Body of pancreas (tissue), 4 donors: ENCODE measurements at regions not wholly inside any gene's neighbourhood (a gene's known extent, or its start where the extent isn't known, plus 50 kb on each side); places are given as distances from the start of the nearest gene placed in this dataset.

ENCODE experiments used
- CTCF ChIP-seq, 7 experiments: fragments of 450-650 bp in 4 of 7; fragments of 200-600 bp in 3 of 7; sonication (generic) in 3 of 7; IDR thresholded peaks; one replicate each; pipeline ENCODE4 v1.5.1; 2016 to 2019; ENCODE audit warnings: antibody characterized with exemption in 7 of 7
- POLR2A ChIP-seq, 3 donors: fragments of 450-650 bp; IDR thresholded peaks; one replicate each; pipeline ENCODE4 v1.6.1; 2016; ENCODE audit warnings: antibody characterized with exemption in 3 of 3, mild to moderate bottlenecking in 2 of 3

- TF ChIP-seq CTCF (IDR thresholded peaks at IDR 0.05): no peak
- no peak for TF ChIP-seq POLR2A (IDR thresholded peaks at IDR 0.05)
These were observed 356.4 kb upstream of the GYPC start for GRCh38 chr2:126299469-126299976.
